HepG2 (cell line): ENCODE measurements at regions not wholly inside any gene's neighbourhood (a gene's known extent, or its start where the extent isn't known, plus 50 kb on each side); places are given as distances from the start of the nearest gene placed in this dataset.

Experiments
- ATAC-seq: fragments of 200-7000 bp; cut with Tn5 transposase; 3 replicates; pipeline ENCODE4 v1.9.1; 2020; ENCODE audit warnings: mild to moderate bottlenecking, moderate library complexity
- BruUV-seq: library from RNA; stranded (reverse); fragments of 400-500 nt; replicated peaks from 2 replicates; lab custom pipeline; 2021; lab: Mats Ljungman, UMichigan
- CTCF ChIA-PET: fragments of 300-600 bp; formaldehyde crosslinking; extraction: SDS; loops from one replicate; lab custom pipeline; 2021; ENCODE audit warnings: low total read pairs, inconsistent platforms, low intra/inter-chr PET ratio; lab: Yijun Ruan, JAX
- POLR2A ChIA-PET: fragments of 350-600 bp; sonication (Branson Sonifier 250); formaldehyde crosslinking; loops from one replicate; lab custom pipeline; 2020; ENCODE audit warnings: antibody characterized with exemption, inconsistent platforms; lab: Yijun Ruan, JAX
- DNase-seq: peaks from one replicate; pipeline ENCODE4 v3.0.0-alpha.2; 2015; ENCODE audit warnings: low spot score
- FAIRE-seq: peaks from 3 replicates; lab custom pipeline; 2011; peaks lifted over from hg19 to GRCh38; lab: Jason Lieb, UNC
- H2AFZ ChIP-seq: one replicate; pipeline ENCODE4 v1.6.1; 2011; ENCODE audit warnings: low read length, inconsistent platforms
- H3K27ac ChIP-seq: fragments of 300-600 bp; 3 replicates; pipeline ENCODE4 v1.8.0; 2011; ENCODE audit warnings: mixed run types, mild to moderate bottlenecking, mixed read lengths, low read length, inconsistent platforms; ENCODE audit not compliant: insufficient read depth; ENCODE audit errors: extremely low read length
- H3K27me3 ChIP-seq, 2 experiments: fragments of 200-600 bp in 1 of 2; 2 replicates in 1 of 2; 3 replicates in 1 of 2; pipeline versions ENCODE4 v1.6.0 to v1.8.0; 2011; ENCODE audit warnings: low read length in 2 of 2, mild to moderate bottlenecking in 2 of 2, moderate library complexity in 2 of 2, inconsistent platforms in 1 of 2; ENCODE audit not compliant: insufficient read depth in 2 of 2, control insufficient read depth in 1 of 2
- H3K36me3 ChIP-seq, 2 experiments: fragments of 200-600 bp in 1 of 2; replicated peaks in 1 of 2; 2 replicates in 1 of 2; 3 replicates in 1 of 2; pipeline versions ENCODE4 v1.5.1 to v1.8.0; 2011; ENCODE audit warnings: low read length in 2 of 2, inconsistent platforms in 1 of 2; ENCODE audit not compliant: insufficient read depth in 2 of 2, control insufficient read depth in 1 of 2
- H3K4me1 ChIP-seq: 2 replicates; pipeline ENCODE4 v1.5.1; 2012; ENCODE audit warnings: low read length, inconsistent platforms; ENCODE audit not compliant: insufficient read depth
- H3K4me2 ChIP-seq: 2 replicates; pipeline ENCODE4 v1.6.0; 2011; ENCODE audit warnings: low read depth, low read length, inconsistent platforms
- H3K4me3 ChIP-seq, 3 experiments: fragments of 200-600 bp in 1 of 3; sonication (generic), shearing (Covaris generic) in 1 of 3; replicated peaks in 1 of 3; 2 replicates each; pipeline ENCODE4 v1.5.1; 2011 to 2016; ENCODE audit warnings: low read length in 3 of 3, inconsistent platforms in 2 of 3, low read depth in 2 of 3, mild to moderate bottlenecking in 2 of 3, control low read depth in 1 of 3, mixed read lengths in 1 of 3; ENCODE audit not compliant: insufficient read depth in 1 of 3
- H3K79me2 ChIP-seq: one replicate; pipeline ENCODE4 v1.6.1; 2011; ENCODE audit warnings: low read length, inconsistent platforms; ENCODE audit not compliant: insufficient read depth
- H3K9ac ChIP-seq: 2 replicates; pipeline ENCODE4 v1.6.0; 2011; ENCODE audit warnings: mild to moderate bottlenecking, low read depth, low read length, inconsistent platforms; ENCODE audit not compliant: insufficient read depth
- H3K9me3 ChIP-seq: 2 replicates; pipeline ENCODE4 v1.5.1; 2012; ENCODE audit warnings: mild to moderate bottlenecking, low read length
- H4K20me1 ChIP-seq: 2 replicates; pipeline ENCODE4 v1.6.0; 2011; ENCODE audit warnings: inconsistent platforms, mild to moderate bottlenecking, low read length, moderate library complexity; ENCODE audit not compliant: insufficient read depth
- ARID5B ChIP-seq: IDR thresholded peaks from 2 replicates; pipeline ENCODE4 v1.4.0; 2020; ENCODE audit warnings: mild to moderate bottlenecking, missing genetic modification reagents
- ARNT2 ChIP-seq: sonication (generic); formaldehyde crosslinking; IDR thresholded peaks from 2 replicates; pipeline ENCODE4 v1.8.0; 2022; ENCODE audit warnings: mild to moderate bottlenecking, low read depth, missing genetic modification reagents, moderate library complexity
- ASH2L ChIP-seq: fragments of 300-600, 200-600 bp; sonication (generic); IDR thresholded peaks from 2 replicates; pipeline ENCODE4 v1.7.0; 2017; ENCODE audit warnings: low read depth, mild to moderate bottlenecking, moderate library complexity, mixed read lengths, low read length; ENCODE audit not compliant: insufficient read length
- HNRNPUL1 ChIP-seq: fragments of 200-400 bp; formaldehyde crosslinking; IDR thresholded peaks from 2 replicates; pipeline ENCODE4 v1.6.1; 2017; ENCODE audit warnings: low read depth, mild to moderate bottlenecking, low read length, moderate library complexity
- KDM4B ChIP-seq: sonication (generic); formaldehyde crosslinking; IDR thresholded peaks from 2 replicates; pipeline ENCODE4 v1.4.0; 2020; ENCODE audit warnings: missing genetic modification reagents
- NFYB ChIP-seq: sonication (generic); formaldehyde crosslinking; IDR thresholded peaks from 2 replicates; pipeline ENCODE4 v1.4.0; 2020; ENCODE audit warnings: missing genetic modification reagents
- NR2F6 ChIP-seq, 2 experiments: IDR thresholded peaks; 2 replicates each; pipeline ENCODE4 v1.6.1; 2016; ENCODE audit warnings: antibody characterized with exemption in 1 of 2, mild to moderate bottlenecking in 1 of 2
- ZNF232 ChIP-seq: sonication (generic); formaldehyde crosslinking; IDR thresholded peaks from 2 replicates; pipeline ENCODE4 v1.4.0; 2020; ENCODE audit warnings: missing genetic modification reagents, borderline replicate concordance
- ZNF703 ChIP-seq: sonication (generic); formaldehyde crosslinking; IDR thresholded peaks from 2 replicates; pipeline ENCODE4 v1.5.1; 2020; ENCODE audit warnings: missing genetic modification reagents, mild to moderate bottlenecking, moderate library complexity, borderline replicate concordance
- ZNF747 ChIP-seq: sonication (generic); formaldehyde crosslinking; IDR thresholded peaks from 2 replicates; pipeline ENCODE4 v1.8.1; 2023; ENCODE audit warnings: missing genetic modification reagents, mild to moderate bottlenecking, borderline replicate concordance
- ZNF850 ChIP-seq: sonication (generic); formaldehyde crosslinking; conservative IDR thresholded peaks from 2 replicates; pipeline ENCODE4 v1.9.0; 2021; ENCODE audit warnings: mild to moderate bottlenecking, missing genetic modification reagents
- WGBS: methylation state at CpG from one replicate; pipeline ENCODE4 v1.1.6; 2017; ENCODE audit warnings: low lambda C conversion rate; 5-methylcytosine and 5-hydroxymethylcytosine counted together
- in situ Hi-C: cut with HindIII; loops from 2 replicates; pipeline ENCODE4 v1.10.0; 2017; ENCODE audit warnings: low pct_unique_long_range_greater_than_20kb; ENCODE audit not compliant: extremely low pct_ligation_motif_present
- intact Hi-C: fragments of 100-400 bp; cut with micrococcal nuclease; formaldehyde crosslinking; loops from one replicate; pipeline ENCODE4 v1.10.0; 2022; ENCODE audit not compliant: unreplicated experiment

- H3K9me3 ChIP-seq = no peaks in the 10 kb centered on the region; the same call in none of the 2 replicates
- H3K27me3 ChIP-seq = no peaks in the 10 kb centered on the region
- 32% methylated on average over 1 of the region's 1 CpG for WGBS
- POLR2A ChIA-PET = no interaction called here
- no peak overlapping the region for H2AFZ ChIP-seq
- TF ChIP-seq ZNF703 = no peak
- no peak for TF ChIP-seq KDM4B (CRISPR knock-in tag)
- TF ChIP-seq HNRNPUL1 = no peak
- TF ChIP-seq ASH2L = no peak
- TF ChIP-seq ZNF747 (CRISPR knock-in tag) = no peak
- no peak for TF ChIP-seq NR2F6 (IDR thresholded peaks at IDR 0.05)
- no peak for TF ChIP-seq NR2F6 (CRISPR knock-in tag; IDR thresholded peaks at IDR 0.05)
- TF ChIP-seq ARNT2 (CRISPR knock-in tag) = no peak
- no peak for TF ChIP-seq ARID5B (CRISPR knock-in tag)
- no peak for TF ChIP-seq ZNF232 (CRISPR knock-in tag)
- TF ChIP-seq ZNF850 (CRISPR knock-in tag) = no peak
- TF ChIP-seq NFYB = no peak
- H3K79me2 ChIP-seq = no peaks in the 10 kb centered on the region
- DNase-seq = no peak
- in situ Hi-C loops (no loop called here), intact Hi-C loops (no loop called here)
- no peak for FAIRE-seq
- H3K27ac ChIP-seq = no peak overlapping the region
- H3K9ac ChIP-seq = no peak overlapping the region
- H3K4me2 ChIP-seq = no peak overlapping the region
- CTCF ChIA-PET = no interaction called here
- no peak overlapping the region for H3K4me3 ChIP-seq
- ATAC-seq = no peak
- BruUV-seq = no TSS peak
- no peaks in the 10 kb centered on the region for H4K20me1 ChIP-seq
- no peaks in the 10 kb centered on the region for H3K36me3 ChIP-seq
- no peaks in the 10 kb centered on the region for H3K4me1 ChIP-seq
Observed at GRCh38 chr1:193940176-193940575, 753.8 kb upstream of the B3GALT2 start.
